ENCODE measurements at regions not wholly inside any gene's neighbourhood (a gene's known extent, or its start where the extent isn't known, plus 50 kb on each side); places are given as distances from the start of the nearest gene placed in this dataset.
A peak's percentile ranks its signal among the peaks of the same experiment; 100 is the strongest.

DNA sequence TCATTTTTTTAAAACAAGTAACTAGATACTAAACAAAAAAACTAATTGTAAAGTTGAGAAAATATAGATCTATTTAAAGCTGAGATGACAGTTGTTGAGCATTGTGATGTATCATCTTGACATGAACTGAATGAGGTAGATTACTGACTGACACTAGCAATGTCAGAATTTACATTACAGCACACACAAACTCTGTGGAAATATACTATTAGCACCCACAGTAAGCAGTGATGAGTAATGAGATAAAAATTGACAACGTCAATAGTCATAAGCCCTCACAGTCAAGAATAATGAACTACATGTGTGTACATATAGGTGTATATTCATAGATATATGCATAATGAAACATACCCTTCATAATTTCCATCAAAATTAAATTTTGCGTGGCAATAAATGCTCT is 368.4 kb downstream of the TFEC start:
- no peaks in the 10 kb centered on the region for H3K27me3 Mint-ChIP-seq
- no peaks in the 10 kb centered on the region for H3K36me3 Mint-ChIP-seq
- H3K9me3 Mint-ChIP-seq: peaks cover 0 to 1% (median 0%) of the 10 kb centered on the region in 3 donors
- no peaks in the 10 kb centered on the region for H3K4me1 Mint-ChIP-seq
- H3K4me3 Mint-ChIP-seq: no peak overlapping the region
- H3K27ac Mint-ChIP-seq: no peak overlapping the region

- Mint-ChIP-seq H3K9me3 (peaks cover 0 to 1% (median 0%) of the 10 kb centered on the region in 3 donors), H3K4me1 (no peaks in the 10 kb centered on the region), H3K36me3 (no peaks in the 10 kb centered on the region), H3K27ac (no peak overlapping the region), H3K4me3 (no peak overlapping the region), H3K27me3 (no peaks in the 10 kb centered on the region)
Observed at GRCh38 chr7:115658223-115658622, 372.3 kb downstream of the TFEC start.

DNA sequence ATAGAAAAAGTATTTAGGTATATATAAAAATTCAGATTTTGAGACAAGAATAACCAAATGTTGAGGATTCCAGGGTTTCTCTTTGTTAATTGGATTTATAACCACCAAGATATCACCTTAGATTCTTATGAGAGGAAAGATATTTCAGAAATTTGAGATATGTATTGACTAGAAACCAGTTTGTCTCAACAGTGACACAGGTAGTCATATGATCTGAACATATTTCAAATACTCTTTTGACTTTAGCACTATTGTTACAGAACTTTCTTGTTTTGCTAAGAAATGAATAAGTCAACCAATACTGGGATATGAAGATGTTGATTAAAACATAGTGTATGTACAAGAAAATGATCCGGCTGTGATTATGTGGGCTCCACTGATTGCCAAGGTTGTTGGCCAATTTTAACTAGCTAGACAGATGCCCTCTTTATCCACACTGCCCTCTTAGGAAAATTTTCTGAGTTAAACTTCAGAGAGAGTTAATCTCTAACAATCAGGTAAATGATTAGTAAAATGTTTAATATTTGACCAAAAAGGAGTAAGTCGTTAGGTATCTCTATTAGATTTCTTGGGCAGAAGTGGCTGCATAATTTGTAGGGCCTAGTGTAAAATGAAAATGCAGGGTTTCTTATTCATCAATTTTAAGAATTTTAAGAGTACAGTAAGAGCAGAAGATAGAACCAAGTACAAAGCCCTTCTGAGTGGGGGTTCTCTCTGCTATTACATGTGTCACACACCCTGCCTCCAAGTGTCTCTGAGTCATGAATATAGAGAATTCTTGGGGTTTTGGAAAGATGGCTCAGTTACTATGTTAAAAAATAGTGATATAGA is 376.0 kb downstream of the TFEC start:
- H3K27ac Mint-ChIP-seq: no peak overlapping the region
- no peaks in the 10 kb centered on the region for H3K4me1 Mint-ChIP-seq
- no peak overlapping the region for H3K4me3 Mint-ChIP-seq
- H3K27me3 Mint-ChIP-seq: no peaks in the 10 kb centered on the region
- H3K9me3 Mint-ChIP-seq: peaks cover 0 to 3% (median 0%) of the 10 kb centered on the region in 3 donors
- H3K36me3 Mint-ChIP-seq: no peaks in the 10 kb centered on the region

DNA sequence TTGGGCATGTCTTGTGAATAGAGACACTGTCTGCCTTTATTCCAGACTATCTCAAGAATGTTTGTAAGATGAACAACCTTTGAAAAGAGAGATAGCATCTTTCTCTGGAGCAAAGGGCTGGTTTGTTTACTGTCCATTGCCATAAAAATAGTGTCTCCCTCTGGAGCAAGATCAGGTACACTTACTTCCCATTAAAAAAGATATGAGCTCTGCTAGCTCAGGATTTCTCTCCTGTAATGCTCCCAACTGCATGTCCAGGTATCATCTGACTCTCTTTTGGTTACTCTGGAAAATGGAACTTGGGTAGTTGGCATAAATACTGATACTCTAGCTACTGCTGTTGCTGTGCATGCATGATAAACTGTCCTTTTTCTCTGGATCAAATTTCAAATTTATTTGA is 381.1 kb downstream of the TFEC start:
- H3K4me3 Mint-ChIP-seq: no peak overlapping the region
- H3K27ac Mint-ChIP-seq: no peak overlapping the region
- no peaks in the 10 kb centered on the region for H3K27me3 Mint-ChIP-seq

GRCh38 chr7:115647712-115648111 is 382.9 kb downstream of the TFEC start:
- Mint-ChIP-seq H3K27me3 (no peaks in the 10 kb centered on the region), H3K4me1 (no peaks in the 10 kb centered on the region)

More for the DNA sequence above, 381.1 kb downstream of the TFEC start:
- Mint-ChIP-seq H3K4me1 (no peaks in the 10 kb centered on the region), H3K9me3 (peaks cover 0 to 3% (median 0%) of the 10 kb centered on the region in 3 donors), H3K36me3 (no peaks in the 10 kb centered on the region)

GRCh38 chr7:115642194-115642593 is 388.4 kb downstream of the TFEC start:
- Mint-ChIP-seq H3K27me3 (no peaks in the 10 kb centered on the region), H3K4me1 (no peaks in the 10 kb centered on the region), H3K9me3 (peaks cover 2 to 10% (median 4%) of the 10 kb centered on the region in 3 donors), H3K27ac (no peak overlapping the region), H3K4me3 (no peak overlapping the region), H3K36me3 (no peaks in the 10 kb centered on the region)

More at GRCh38 chr7:115647712-115648111, 382.9 kb downstream of the TFEC start:
- Mint-ChIP-seq H3K9me3 (peaks cover 0 to 3% (median 2%) of the 10 kb centered on the region in 3 donors), H3K4me3 (no peak overlapping the region), H3K27ac (no peak overlapping the region), H3K36me3 (no peaks in the 10 kb centered on the region)

GRCh38 chr7:115638853-115639252 is 391.7 kb downstream of the TFEC start:
- Mint-ChIP-seq H3K27ac (no peak overlapping the region), H3K27me3 (no peaks in the 10 kb centered on the region), H3K9me3 (peaks cover 0 to 10% (median 4%) of the 10 kb centered on the region in 3 donors), H3K36me3 (no peaks in the 10 kb centered on the region), H3K4me1 (no peaks in the 10 kb centered on the region), H3K4me3 (no peak overlapping the region)

DNA sequence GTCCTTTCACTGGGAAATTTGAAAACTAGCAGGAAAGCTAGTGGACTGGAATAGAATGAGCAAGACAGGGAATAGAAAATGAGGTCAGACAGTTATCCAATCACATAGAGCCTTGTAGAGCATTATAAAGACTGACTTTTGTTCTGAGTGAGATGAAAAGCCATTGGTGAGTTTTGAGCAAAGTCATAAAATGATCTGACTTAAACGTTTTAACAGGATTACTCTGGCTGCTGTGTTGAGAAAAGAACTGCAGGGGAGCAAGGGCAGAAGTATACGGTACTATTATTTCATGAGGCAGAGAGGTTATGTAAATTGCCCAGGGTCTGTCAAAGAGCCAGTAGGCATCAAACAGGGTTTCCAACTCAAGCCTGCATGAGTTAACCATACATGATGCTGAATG is 393.4 kb downstream of the TFEC start:
- peaks cover 0 to 10% (median 4%) of the 10 kb centered on the region in 3 donors for H3K9me3 Mint-ChIP-seq

DNA sequence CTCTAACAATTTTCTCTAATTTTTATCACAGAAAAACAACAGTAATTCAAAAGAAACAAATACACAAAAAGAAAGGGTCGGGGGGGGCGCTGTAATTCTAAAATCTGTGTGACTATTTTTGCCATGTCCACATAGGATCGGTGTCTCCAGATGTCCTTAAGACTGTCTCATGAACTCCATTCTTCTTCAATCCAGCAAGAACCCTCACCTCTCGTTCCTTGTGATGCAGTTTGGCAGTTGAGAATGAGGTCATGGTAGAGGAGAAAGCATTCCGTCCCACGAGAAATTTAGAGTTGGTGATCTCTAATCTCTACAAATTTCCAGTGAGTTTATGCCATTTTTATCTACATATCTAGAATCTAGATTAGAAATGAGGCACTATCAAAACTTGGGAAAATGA is 394.7 kb downstream of the TFEC start:
- no peaks in the 10 kb centered on the region for H3K4me1 Mint-ChIP-seq
- H3K27ac Mint-ChIP-seq: no peak overlapping the region
- H3K36me3 Mint-ChIP-seq: no peaks in the 10 kb centered on the region
- H3K9me3 Mint-ChIP-seq: peaks cover 0 to 3% (median 0%) of the 10 kb centered on the region in 3 donors
- H3K4me3 Mint-ChIP-seq: no peak overlapping the region
- no peaks in the 10 kb centered on the region for H3K27me3 Mint-ChIP-seq

More for the DNA sequence above, 393.4 kb downstream of the TFEC start:
- no peaks in the 10 kb centered on the region for H3K4me1 Mint-ChIP-seq
- H3K27me3 Mint-ChIP-seq: no peaks in the 10 kb centered on the region
- no peak overlapping the region for H3K4me3 Mint-ChIP-seq
- H3K36me3 Mint-ChIP-seq: no peaks in the 10 kb centered on the region
- H3K27ac Mint-ChIP-seq: no peak overlapping the region

- peaks cover 0 to 3% (median 0%) of the 10 kb centered on the region in 3 donors for H3K9me3 Mint-ChIP-seq
- no peaks in the 10 kb centered on the region for H3K4me1 Mint-ChIP-seq
- no peak overlapping the region for H3K4me3 Mint-ChIP-seq
- no peaks in the 10 kb centered on the region for H3K27me3 Mint-ChIP-seq
- no peaks in the 10 kb centered on the region for H3K36me3 Mint-ChIP-seq
- no peak overlapping the region for H3K27ac Mint-ChIP-seq
Observed at GRCh38 chr7:115635376-115635775, 395.2 kb downstream of the TFEC start.

GRCh38 chr7:115634633-115635032 is 395.9 kb downstream of the TFEC start:
- H3K4me1 Mint-ChIP-seq: no peaks in the 10 kb centered on the region
- no peaks in the 10 kb centered on the region for H3K9me3 Mint-ChIP-seq
- H3K36me3 Mint-ChIP-seq: no peaks in the 10 kb centered on the region
- H3K27ac Mint-ChIP-seq: no peak overlapping the region
- H3K4me3 Mint-ChIP-seq: no peak overlapping the region
- H3K27me3 Mint-ChIP-seq: peaks cover 1% of the 10 kb centered on the region

DNA sequence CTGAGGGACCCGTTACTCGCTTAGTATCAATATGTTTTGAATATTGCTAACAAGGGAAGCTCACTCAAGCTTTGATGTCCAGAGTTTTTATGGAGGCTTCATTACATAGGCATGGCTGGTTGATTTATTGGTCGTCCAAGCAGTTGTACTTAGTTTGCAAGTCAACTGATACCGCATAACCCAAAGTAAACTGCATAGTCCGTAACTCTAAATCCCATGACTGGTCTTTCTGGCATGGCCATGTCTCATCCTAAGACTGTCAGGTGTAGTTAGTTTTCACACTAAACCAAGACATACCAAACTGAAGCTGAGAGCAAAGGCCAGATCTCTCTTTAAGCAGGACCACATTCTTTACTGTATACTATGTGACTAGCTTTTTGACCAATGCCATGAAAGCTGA is 397.9 kb downstream of the TFEC start:
- no peaks in the 10 kb centered on the region for H3K36me3 Mint-ChIP-seq
- H3K9me3 Mint-ChIP-seq: no peaks in the 10 kb centered on the region
- H3K4me3 Mint-ChIP-seq: no peak overlapping the region
- no peak overlapping the region for H3K27ac Mint-ChIP-seq
- peaks cover 1% of the 10 kb centered on the region for H3K27me3 Mint-ChIP-seq
- H3K4me1 Mint-ChIP-seq: no peaks in the 10 kb centered on the region

- no peaks in the 10 kb centered on the region for H3K4me1 Mint-ChIP-seq
- H3K9me3 Mint-ChIP-seq: no peaks in the 10 kb centered on the region
- peak overlapping the region in 1 of 3 donors; percentile 6 for H3K27ac Mint-ChIP-seq
- H3K27me3 Mint-ChIP-seq: peaks cover 1% of the 10 kb centered on the region
- H3K4me3 Mint-ChIP-seq: no peak overlapping the region
- H3K36me3 Mint-ChIP-seq: no peaks in the 10 kb centered on the region
Observed at GRCh38 chr7:115631782-115632181, 398.8 kb downstream of the TFEC start.

GRCh38 chr7:115630049-115630448 is 400.5 kb downstream of the TFEC start:
- no peaks in the 10 kb centered on the region for H3K4me1 Mint-ChIP-seq
- no peaks in the 10 kb centered on the region for H3K36me3 Mint-ChIP-seq
- H3K4me3 Mint-ChIP-seq: peak overlapping the region in 1 of 4 donors; percentile 29
- H3K27ac Mint-ChIP-seq: no peak overlapping the region
- H3K9me3 Mint-ChIP-seq: no peaks in the 10 kb centered on the region
- H3K27me3 Mint-ChIP-seq: peaks cover 1% of the 10 kb centered on the region

DNA sequence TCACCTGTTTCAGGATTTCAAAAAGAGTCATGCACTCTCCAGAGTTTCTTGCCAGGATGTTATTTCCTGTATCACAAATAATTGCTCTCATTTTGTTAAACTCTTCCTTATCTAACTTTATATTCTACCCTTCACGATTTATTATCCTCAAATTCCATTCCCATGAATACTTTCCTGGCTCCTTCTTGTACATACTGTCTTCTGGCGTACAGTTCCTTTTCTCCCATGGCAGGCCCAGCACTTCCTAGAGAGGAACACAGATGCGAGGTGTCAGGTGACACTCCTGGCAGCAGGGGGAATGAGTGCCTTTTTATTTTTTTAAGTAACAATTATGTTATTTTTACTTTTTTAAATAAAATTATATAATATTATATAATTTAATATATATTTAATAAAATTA is 411.9 kb downstream of the TFEC start:
- Mint-ChIP-seq H3K4me1 (no peaks in the 10 kb centered on the region), H3K27ac (no peak overlapping the region), H3K36me3 (no peaks in the 10 kb centered on the region), H3K4me3 (no peak overlapping the region), H3K27me3 (no peaks in the 10 kb centered on the region), H3K9me3 (no peaks in the 10 kb centered on the region)

GRCh38 chr7:115613836-115614235 is 416.7 kb downstream of the TFEC start:
- Mint-ChIP-seq H3K27me3 (no peaks in the 10 kb centered on the region), H3K36me3 (no peaks in the 10 kb centered on the region)

More at GRCh38 chr7:115613836-115614235, 416.7 kb downstream of the TFEC start:
- Mint-ChIP-seq H3K4me3 (no peak overlapping the region), H3K27ac (no peak overlapping the region), H3K4me1 (no peaks in the 10 kb centered on the region), H3K9me3 (no peaks in the 10 kb centered on the region)

Data from IgD-negative memory B cell (primary cell).